Gastrocnemius medialis (tissue), 4 donors: ENCODE measurements at regions not wholly inside any gene's neighbourhood (a gene's known extent, or its start where the extent isn't known, plus 50 kb on each side); places are given as distances from the start of the nearest gene placed in this dataset.

Experiments
- POLR2A ChIP-seq, 2 donors: fragments of 450-650 bp; IDR thresholded peaks; one replicate each; pipeline ENCODE4 v1.6.1; 2017; ENCODE audit warnings: antibody characterized with exemption in 2 of 2, mild to moderate bottlenecking in 2 of 2, moderate library complexity in 2 of 2
- TF ChIP-seq, protein P1 (sequence below), 5 experiments: fragments of 450-650 bp in 3 of 5; fragments of 200-600 bp in 2 of 5; sonication (generic) in 2 of 5; IDR thresholded peaks in 4 of 5; conservative IDR thresholded peaks in 1 of 5; 1 replicate in 4 of 5; 2 replicates in 1 of 5; pipeline ENCODE4 v1.5.1; 2016 to 2019; ENCODE audit warnings: antibody characterized with exemption in 5 of 5, mild to moderate bottlenecking in 3 of 5, moderate library complexity in 3 of 5

DNA sequence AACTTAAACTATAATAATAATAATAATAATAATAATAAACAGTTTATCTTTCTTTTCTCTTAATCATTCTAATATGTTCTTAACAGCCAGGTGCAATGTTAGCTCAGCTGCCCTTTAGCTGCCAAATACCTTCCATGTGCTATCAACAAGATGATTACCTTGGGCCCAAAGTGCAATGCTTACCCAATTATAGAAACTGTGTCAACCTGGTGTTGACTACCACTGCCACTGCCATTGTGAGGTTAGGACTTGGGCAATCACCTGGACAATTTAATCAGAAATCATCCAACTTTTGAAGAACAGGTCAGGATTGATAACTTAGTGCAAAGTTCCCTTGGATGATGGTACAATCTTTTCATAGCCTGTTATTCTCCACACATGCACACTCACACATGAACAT lies 371.8 kb upstream of the SALL1 start:
- TF ChIP-seq, protein P1, sequence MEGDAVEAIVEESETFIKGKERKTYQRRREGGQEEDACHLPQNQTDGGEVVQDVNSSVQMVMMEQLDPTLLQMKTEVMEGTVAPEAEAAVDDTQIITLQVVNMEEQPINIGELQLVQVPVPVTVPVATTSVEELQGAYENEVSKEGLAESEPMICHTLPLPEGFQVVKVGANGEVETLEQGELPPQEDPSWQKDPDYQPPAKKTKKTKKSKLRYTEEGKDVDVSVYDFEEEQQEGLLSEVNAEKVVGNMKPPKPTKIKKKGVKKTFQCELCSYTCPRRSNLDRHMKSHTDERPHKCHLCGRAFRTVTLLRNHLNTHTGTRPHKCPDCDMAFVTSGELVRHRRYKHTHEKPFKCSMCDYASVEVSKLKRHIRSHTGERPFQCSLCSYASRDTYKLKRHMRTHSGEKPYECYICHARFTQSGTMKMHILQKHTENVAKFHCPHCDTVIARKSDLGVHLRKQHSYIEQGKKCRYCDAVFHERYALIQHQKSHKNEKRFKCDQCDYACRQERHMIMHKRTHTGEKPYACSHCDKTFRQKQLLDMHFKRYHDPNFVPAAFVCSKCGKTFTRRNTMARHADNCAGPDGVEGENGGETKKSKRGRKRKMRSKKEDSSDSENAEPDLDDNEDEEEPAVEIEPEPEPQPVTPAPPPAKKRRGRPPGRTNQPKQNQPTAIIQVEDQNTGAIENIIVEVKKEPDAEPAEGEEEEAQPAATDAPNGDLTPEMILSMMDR (IDR thresholded peaks at IDR 0.05 in 4 of 5, conservative IDR thresholded peaks at IDR 0.05 in 1 of 5): no peak
- TF ChIP-seq POLR2A (IDR thresholded peaks at IDR 0.05): no peak
